Lower lobe of right lung (tissue), 2 donors: ENCODE measurements at regions not wholly inside any gene's neighbourhood (a gene's known extent, or its start where the extent isn't known, plus 50 kb on each side); places are given as distances from the start of the nearest gene placed in this dataset.
A peak's percentile ranks its signal among the peaks of the same experiment; 100 is the strongest.

ENCODE experiments used
- ATAC-seq, 2 donors: fragments of 200-7000 bp; cut with Tn5 transposase; one replicate each; pipeline ENCODE4 v1.9.1; 2020 to 2022; ENCODE audit warnings: mild to moderate bottlenecking in 2 of 2, moderate library complexity in 2 of 2
- DNase-seq: peaks from one replicate; pipeline ENCODE4 v3.0.0-alpha.2; 2020
- H3K27ac ChIP-seq: fragments of 200-600 bp; one replicate; pipeline ENCODE4 v1.8.0; 2022
- H3K27me3 ChIP-seq: fragments of 200-600 bp; one replicate; pipeline ENCODE4 v1.8.0; 2022; ENCODE audit warnings: low read depth
- H3K36me3 ChIP-seq: fragments of 200-600 bp; one replicate; pipeline ENCODE4 v1.8.0; 2022; ENCODE audit warnings: mild to moderate bottlenecking
- H3K4me1 ChIP-seq: fragments of 200-600 bp; one replicate; pipeline ENCODE4 v1.8.0; 2022
- H3K4me3 ChIP-seq: fragments of 200-600 bp; one replicate; pipeline ENCODE4 v1.8.0; 2022; ENCODE audit warnings: mild to moderate bottlenecking
- H3K9me3 ChIP-seq: fragments of 200-600 bp; one replicate; pipeline ENCODE4 v1.8.0; 2022
- CTCF ChIP-seq: fragments of 200-600 bp; IDR thresholded peaks from one replicate; pipeline ENCODE4 v1.8.0; 2022; ENCODE audit warnings: antibody characterized with exemption, mild to moderate bottlenecking
- intact Hi-C: fragments of 100-400 bp; cut with DNase I; formaldehyde crosslinking; loops from one replicate; pipeline ENCODE4 v1.11.0; 2022
- donor health status: DM: no; HTN: yes; CAD: no; lungs with severe emphysema.

GRCh38 chr18:55998801-55999385, 410.9 kb upstream of the TCF4 start:
- H3K4me1 ChIP-seq: peaks cover 10% of the 10 kb centered on the region
- H3K27me3 ChIP-seq: no peaks in the 10 kb centered on the region
- no peak for DNase-seq
- H3K9me3 ChIP-seq: no peaks in the 10 kb centered on the region
- no peak overlapping the region for H3K27ac ChIP-seq
- ATAC-seq: no peak
- no peak overlapping the region for H3K4me3 ChIP-seq
- intact Hi-C loops: no loop called here
- H3K36me3 ChIP-seq: no peaks in the 10 kb centered on the region
- no peak for TF ChIP-seq CTCF

- TF ChIP-seq CTCF: no peak
- H3K9me3 ChIP-seq: no peaks in the 10 kb centered on the region
- no peaks in the 10 kb centered on the region for H3K36me3 ChIP-seq
- peaks cover 10% of the 10 kb centered on the region for H3K4me1 ChIP-seq
- ATAC-seq: peak; percentile 16 to 19
- no peak for DNase-seq
- H3K4me3 ChIP-seq: peak overlapping the region; percentile 6
- H3K27ac ChIP-seq: no peak overlapping the region
- intact Hi-C loops: no loop called here
- H3K27me3 ChIP-seq: no peaks in the 10 kb centered on the region
These were observed 410.1 kb upstream of the TCF4 start for GRCh38 chr18:55998071-55998522.

- no peaks in the 10 kb centered on the region for H3K9me3 ChIP-seq
- no peak overlapping the region for H3K27ac ChIP-seq
- no peak overlapping the region for H3K4me3 ChIP-seq
- H3K27me3 ChIP-seq: no peaks in the 10 kb centered on the region
- H3K36me3 ChIP-seq: no peaks in the 10 kb centered on the region
- DNase-seq (no peak), ATAC-seq (no peak)
- intact Hi-C loops: no loop called here
- no peak for TF ChIP-seq CTCF
- H3K4me1 ChIP-seq: peaks cover 10% of the 10 kb centered on the region
These were observed 409.2 kb upstream of the TCF4 start for GRCh38 chr18:55997151-55997561.

GRCh38 chr18:55996717-55997116, 408.7 kb upstream of the TCF4 start:
- ATAC-seq (no peak), DNase-seq (no peak)
- Histone ChIP-seq H3K27ac (no peak overlapping the region), H3K27me3 (no peaks in the 10 kb centered on the region), H3K4me3 (no peak overlapping the region), H3K36me3 (no peaks in the 10 kb centered on the region), H3K9me3 (no peaks in the 10 kb centered on the region), H3K4me1 (peaks cover 10% of the 10 kb centered on the region)
- TF ChIP-seq CTCF: no peak
- intact Hi-C loops: no loop called here

- intact Hi-C loops: no loop called here
- DNase-seq: no peak
- Histone ChIP-seq H3K27me3 (no peaks in the 10 kb centered on the region), H3K36me3 (no peaks in the 10 kb centered on the region), H3K4me1 (peaks cover 3% of the 10 kb centered on the region), H3K27ac (no peak overlapping the region), H3K4me3 (no peak overlapping the region), H3K9me3 (no peaks in the 10 kb centered on the region)
- no peak for TF ChIP-seq CTCF
- ATAC-seq: no peak
These were observed 402.2 kb upstream of the TCF4 start for GRCh38 chr18:55990186-55990585.
